Fibroblast of skin of left biceps (primary cell): ENCODE measurements at regions not wholly inside any gene's neighbourhood (a gene's known extent, or its start where the extent isn't known, plus 50 kb on each side); places are given as distances from the start of the nearest gene placed in this dataset.

Experiments used
- DNase-seq, 2 experiments: peaks; one replicate each; pipeline ENCODE4 v3.0.0-alpha.2; 2013; ENCODE audit warnings: low read depth in 2 of 2

DNA sequence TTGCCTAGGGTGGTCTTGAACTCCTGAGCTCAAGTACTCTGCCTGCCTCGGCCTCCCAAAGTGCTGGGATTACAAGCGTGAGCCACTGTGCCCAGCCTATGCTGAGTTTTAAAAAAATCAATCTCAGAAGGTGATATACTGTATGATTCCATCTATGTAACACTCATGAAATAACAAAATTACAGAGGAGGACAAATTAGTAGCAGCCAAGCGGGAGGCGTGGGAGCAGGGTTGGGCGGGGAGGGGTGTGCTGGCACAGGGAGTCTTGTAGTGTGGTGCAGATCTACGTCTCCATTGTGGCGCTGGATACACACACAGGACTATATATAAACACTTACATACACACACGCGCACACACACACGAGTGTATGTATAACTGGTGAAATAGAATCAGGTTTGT is 80.6 kb upstream of the LINGO1 start:
- no peak for DNase-seq

- no peak for DNase-seq
These were observed 79.7 kb upstream of the LINGO1 start for GRCh38 chr15:77712438-77712837.

- no peak for DNase-seq
These were observed 77.9 kb upstream of the LINGO1 start for GRCh38 chr15:77710637-77711036.

DNA sequence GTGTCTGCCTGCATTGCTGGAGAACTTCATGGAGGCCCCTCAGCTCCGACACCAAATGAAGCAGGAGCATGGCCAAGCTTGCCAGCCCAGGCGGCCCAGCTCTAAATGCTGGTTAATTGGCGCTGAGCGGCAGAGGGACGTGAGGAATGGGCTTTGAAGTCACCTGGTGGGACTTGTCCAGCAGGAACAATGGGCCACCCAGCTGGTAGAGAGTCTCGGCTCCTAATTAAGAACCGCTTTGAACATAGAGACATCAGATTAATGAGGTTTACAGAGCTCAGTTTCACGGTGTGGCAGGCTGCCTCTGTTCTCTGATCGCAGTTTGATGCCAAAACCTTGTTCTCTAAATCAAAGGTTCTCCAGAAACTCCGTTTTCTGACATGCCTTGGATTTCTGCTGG is 77.5 kb upstream of the LINGO1 start:
- no peak for DNase-seq

GRCh38 chr15:77709135-77709886 is 76.6 kb upstream of the LINGO1 start:
- DNase-seq = no peak

DNA sequence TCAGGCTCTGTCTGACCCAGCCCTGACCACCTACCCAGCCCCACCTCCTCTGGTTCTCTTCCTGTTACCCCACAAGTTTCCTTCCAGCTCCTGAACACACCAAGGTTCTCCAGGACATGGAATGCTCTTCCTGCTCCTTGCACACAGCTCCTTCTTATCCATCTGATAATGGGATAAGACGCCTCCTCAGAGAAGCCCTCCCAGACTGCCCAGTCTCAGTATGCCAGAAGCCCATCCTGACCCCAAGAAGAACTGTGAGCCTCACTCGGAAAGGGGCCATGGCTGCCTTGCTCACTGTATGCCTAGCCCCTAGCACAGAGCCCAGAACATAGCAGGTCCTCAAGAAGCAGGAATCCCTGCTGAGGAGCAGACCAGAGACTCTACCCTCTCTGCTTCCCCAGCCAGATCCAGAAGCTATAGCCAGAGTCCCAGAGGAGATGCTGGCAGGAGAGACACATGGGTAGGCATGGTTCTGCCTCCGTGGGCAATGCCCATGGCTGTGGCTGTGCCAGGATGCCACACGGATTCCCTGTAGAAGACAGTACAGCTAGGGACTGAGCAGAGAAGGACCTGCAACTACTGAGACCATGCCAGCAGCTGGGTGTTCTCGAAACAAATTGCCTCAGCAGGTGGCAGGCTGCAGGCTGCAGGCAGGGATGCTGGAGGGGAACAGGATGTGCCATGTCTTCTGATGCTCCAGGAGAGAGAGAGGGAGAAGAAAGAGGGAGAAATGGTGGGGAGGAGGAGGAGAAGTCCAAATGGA is 74.0 kb upstream of the LINGO1 start:
- DNase-seq = no peak

GRCh38 chr15:77702211-77702957 is 69.7 kb upstream of the LINGO1 start:
- DNase-seq = no peak

DNA sequence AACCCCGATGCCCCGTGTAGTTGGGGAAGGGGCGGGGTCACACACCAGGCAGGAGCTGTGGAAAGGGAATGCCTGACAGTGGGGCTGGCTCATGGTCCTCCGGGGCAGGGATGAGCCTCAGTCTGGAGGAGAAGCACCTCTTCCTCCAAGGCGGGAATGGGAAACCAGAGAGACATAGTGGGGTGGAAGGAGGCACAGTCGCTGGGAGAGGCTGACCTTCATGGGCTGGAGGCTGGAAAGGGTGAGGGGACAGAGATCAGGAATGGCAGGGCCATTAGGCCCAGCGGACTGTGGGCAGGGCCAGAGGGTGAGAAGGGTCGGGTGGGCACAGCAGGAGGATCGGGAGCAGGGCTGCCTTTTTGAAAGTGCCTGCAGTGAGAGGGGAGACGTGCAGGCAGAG is 65.8 kb upstream of the LINGO1 start:
- DNase-seq = no peak

DNA sequence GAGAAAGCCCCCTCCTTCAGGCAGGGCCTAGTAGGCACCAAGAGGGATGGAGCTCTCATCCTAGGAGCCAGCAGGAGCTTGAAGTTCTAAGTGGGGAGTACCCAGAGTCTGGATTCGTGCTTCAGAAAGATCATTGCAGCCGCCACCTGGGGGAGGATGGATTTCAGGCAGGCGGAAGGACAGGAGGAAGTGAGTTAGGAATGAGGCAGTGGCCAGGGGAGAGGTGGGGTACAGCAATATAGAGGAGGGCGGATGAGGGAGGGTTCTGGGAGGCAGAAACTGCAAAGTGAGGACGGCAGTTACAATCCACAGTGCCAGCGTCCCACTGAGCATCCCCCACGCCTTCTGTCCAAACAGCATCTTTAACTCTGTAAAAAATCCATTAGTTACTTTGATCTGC is 65.2 kb upstream of the LINGO1 start:
- no peak for DNase-seq

GRCh38 chr15:77696871-77697270 is 64.2 kb upstream of the LINGO1 start:
- DNase-seq = no peak

DNA sequence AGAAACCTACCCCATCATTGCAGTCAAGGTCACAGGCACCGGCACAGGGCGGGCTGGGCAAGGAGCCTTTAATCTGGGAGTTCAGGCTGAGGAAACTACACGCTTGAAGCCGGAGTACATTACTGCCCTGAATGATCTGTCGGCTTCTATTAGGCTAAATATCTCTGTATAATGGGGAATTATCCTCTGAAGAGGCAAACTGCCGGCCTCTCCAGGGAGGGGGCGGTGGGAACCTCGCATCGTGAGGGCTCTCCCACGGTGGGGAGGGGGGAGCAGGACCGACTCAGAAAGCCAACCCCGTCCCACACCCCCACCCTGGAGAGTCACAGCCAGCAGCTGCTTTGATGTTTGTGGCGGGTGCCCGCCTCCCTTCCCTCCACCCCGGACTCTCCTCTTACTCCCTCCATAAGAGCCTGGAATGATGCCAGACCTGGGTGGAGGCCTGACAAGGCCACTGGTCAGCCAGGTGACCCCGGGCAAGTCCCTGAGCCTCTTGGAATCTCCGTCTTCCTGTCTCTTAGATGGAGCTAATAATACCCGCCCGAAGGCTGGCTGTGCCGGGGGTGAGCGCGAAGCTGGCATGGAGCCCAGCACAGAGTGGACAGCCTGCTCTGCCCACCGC is 63.4 kb upstream of the LINGO1 start:
- DNase-seq = no peak

DNA sequence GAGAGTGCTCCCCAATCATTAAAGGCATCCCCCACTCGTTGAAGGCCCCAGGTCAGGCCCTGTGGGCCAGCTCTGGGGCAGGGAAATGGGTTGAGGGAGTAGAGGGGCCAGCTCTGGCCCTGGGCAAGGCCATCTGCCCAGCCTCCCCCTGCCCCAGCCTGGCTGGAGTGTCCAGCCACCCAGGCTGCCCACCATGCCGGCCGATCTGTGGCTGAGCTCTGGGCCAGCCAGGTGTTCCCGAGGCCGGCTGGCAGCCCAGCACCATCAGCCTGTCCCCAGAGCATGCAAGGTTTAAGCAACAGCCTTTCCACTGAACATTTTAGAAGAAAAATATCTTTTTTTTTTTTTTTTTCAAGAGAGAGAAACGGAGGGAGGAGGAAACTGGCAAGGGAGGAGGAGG is 62.8 kb upstream of the LINGO1 start:
- no peak for DNase-seq

- no peak for DNase-seq
These were observed 60.9 kb upstream of the LINGO1 start for GRCh38 chr15:77693576-77693975.

DNA sequence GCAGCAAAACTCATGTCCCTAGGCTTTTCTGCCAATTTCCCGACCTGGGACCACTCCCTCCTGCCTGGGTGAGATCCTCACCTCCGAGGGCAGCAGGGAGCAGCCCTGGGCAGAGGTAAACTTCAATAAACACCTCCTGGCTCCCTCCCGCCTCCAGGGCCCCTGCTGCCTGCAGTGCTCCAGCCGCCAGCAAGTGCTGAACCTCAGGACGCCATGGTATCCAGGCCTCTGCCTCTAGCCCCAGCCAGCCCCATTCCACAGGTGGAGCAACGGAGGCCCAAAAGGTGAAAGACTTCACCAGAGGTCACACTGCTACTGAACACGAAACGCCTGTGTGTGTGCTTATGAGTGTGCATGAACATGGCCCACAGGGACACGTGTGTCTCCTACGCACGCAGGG is 59.9 kb upstream of the LINGO1 start:
- DNase-seq = no peak

DNA sequence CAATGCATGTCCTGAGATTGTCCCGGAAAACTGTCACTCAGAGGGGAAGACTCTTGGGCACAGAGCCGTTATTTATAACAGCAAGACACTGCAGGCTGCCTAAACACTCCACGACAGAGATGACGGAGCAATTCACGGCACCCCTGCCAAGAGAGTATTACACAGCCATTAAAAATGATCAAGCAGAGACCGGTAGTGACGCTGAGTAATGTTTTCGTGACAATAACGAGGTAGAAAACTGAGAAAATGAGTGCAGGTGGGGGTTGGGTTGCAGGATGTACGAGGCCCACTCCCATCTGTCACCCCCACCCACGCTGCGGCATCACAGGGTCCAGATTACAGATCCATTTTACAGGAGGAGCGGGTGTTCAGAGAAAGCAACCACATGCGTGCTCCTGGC is 58.9 kb upstream of the LINGO1 start:
- DNase-seq = no peak

GRCh38 chr15:77689821-77690220 is 57.1 kb upstream of the LINGO1 start:
- DNase-seq = no peak

DNA sequence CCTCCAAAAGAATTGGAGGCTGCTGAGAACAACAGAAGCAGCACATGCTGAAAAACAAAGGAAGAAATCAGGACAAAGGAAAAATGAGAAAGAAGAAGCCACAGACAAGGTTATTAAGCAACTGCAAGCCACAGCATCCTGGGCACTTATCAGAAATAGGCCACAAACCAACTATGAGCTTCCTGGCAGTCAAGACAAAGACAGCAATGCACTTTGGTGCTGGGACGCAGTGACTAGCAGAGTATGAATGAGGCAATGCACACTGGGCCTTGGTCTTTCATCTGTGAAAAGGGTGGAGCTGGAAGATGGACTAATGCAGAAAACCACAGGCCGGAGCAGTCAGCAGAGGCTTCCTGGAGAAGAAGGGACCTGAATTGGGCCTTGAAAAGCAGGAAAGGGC is 56.0 kb upstream of the LINGO1 start:
- DNase-seq = no peak

DNA sequence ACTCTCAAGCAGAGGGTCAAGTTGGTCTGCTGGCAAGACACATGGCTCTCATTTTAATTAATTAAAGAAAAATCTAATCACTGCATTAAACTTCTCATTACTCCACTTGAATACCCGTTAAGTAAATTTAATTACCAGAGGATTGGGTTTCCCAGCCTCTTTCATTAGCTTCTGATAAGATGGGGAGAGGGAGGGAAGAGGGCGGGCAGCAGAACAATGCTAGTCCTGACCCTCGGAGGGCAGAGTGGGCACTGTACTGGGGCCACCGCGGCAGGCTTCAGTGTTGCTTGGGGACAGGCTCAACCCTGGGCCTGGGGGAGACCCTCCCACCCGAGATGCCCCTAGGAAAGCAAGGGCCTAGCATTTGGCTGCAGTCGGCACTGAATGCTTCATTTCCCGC is 55.6 kb upstream of the LINGO1 start:
- DNase-seq = no peak

DNA sequence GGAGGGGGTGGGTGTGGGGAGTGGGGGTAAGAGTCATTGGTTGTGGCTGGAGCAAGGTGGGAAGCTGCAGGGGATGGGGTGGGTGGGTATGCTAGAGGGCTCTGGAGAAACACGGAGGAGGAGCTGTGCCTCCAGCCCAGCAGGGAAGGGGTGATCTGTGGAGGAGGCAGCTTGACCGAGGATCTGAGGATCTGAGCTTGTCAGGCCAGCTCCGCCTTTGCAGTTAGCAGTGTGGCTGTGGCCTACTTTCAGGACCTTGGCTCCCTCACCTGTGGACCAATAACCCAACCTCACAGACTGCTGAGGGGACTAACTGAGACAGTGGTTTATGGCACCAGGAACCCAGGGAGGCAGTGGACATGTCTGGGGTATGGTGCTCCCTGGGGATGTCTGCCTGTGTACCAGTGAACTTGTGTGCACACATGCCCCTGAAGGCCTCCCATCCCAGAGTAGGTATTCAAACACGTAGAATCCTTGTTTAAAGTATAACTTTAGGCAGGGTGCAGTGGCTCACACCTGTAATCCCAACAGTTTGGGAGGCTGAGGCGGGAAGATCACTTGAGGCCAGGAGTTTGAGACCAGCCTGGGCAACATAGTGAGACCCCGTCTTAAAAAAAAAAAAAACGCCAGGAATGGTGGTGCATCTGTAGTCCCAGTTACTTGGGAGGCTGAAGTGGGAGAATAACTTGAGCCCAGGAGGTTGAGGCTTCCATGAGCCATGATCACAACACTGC is 52.5 kb upstream of the LINGO1 start:
- DNase-seq = no peak

DNA sequence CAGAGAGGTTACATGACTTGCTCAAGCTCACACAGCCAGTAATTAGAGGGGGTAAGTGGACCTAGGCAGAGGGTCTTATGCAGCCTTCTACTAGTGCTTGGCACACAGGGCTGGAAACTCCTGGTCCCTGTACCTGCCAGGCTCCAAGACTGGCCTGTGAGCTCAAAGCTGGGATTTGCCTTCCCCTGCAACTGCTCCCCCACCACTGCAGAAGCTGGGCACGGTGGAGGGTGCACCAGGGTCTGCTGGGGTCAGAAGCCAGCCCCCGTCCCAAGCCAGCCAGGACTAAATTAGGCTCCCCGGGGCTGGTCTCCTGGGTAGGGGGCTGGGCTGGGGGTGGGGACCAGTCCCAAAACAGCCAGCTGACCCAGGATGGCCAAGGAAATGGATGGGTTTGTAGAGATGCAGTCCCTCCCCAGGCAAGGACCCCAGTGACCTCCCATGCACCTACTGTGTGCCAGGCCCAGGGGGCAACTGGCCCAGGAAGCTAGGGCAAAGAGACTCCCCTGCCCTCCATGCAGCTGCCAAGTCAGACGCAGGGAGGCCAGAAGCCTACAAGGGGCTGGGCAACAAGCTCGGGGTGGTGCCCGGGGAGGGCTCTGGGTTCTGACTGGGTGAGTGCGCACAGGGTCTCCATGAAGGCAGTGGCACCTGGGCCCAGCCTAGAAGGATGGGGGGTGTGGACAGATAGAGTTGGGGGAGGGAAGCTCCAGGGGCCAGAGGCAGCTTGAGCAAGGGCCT is 51.8 kb upstream of the LINGO1 start:
- no peak for DNase-seq

GRCh38 chr15:77682564-77682963 is 49.9 kb upstream of the LINGO1 start:
- DNase-seq = no peak
